ENCODE measurements at regions not wholly inside any gene's neighbourhood (a gene's known extent, or its start where the extent isn't known, plus 50 kb on each side); places are given as distances from the start of the nearest gene placed in this dataset.
"Not testable (repeated sequence)": the region's sequence is repeated elsewhere in the genome, so short reads cannot be mapped to it uniquely, and the experiment has no call there.

- DNase-seq = no peak
Observed at GRCh38 chr3:8366219-8366810, 135.3 kb upstream of the LMCD1 start.

- DNase-seq = no peak
Observed at GRCh38 chr3:8368598-8368997, 133.0 kb upstream of the LMCD1 start.

- no peak for DNase-seq
Observed at GRCh38 chr3:8369638-8370037, 132.0 kb upstream of the LMCD1 start.

DNA sequence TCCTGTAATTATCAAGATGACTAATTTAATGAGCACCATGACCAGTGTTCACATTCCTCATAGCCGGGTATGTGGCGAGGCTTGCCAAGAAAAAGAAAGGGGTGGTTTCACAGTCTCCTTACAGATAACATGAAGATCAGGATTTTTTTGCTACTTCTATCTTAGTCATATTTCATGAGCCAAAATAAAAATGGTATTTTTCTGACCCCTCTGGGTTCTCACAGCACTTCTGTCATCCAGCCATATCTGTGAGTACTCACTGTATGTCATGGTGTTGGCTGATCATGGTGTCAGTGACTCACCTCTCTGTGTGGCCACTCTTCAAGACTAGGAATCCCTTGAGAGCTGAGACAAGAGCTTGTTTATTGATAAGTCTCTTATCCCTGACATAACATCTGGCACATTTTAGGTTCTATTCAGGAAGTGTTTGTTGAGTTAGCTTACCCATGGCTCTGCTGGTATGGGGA lies 130.5 kb upstream of the LMCD1 start:
- no peak for DNase-seq

DNA sequence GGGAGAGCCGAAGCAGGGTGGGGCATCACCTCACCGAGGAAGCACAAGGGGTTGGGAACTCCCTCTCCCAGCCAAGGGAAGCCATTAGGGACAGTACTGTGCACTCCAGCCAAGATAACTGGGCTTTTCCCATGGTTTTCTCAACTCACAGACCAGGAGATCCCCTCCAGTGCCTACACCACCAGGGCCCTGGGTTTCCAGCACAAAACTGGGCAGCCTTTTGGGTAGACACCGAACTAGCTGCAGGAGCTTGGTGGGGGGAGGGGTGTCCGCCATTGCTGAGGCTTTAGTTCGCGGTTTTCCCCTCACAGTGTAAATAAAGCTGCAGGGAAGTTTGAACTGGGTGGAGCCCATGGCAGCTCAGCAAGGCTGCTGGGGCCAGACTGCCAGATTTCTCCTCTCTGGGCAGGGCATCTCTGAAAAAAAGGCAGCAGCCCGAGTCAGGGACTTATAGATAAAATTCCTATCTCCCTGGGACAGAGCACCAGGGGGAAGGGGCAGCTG lies 129.6 kb upstream of the LMCD1 start:
- DNase-seq = no peak

- DNase-seq = no peak
Observed at GRCh38 chr3:8380904-8381704, 120.5 kb upstream of the LMCD1 start.

- no peak for DNase-seq
Observed at GRCh38 chr3:8385848-8386620, 115.6 kb upstream of the LMCD1 start.

GRCh38 chr3:8387571-8387970 lies 114.1 kb upstream of the LMCD1 start:
- no peak for DNase-seq

DNA sequence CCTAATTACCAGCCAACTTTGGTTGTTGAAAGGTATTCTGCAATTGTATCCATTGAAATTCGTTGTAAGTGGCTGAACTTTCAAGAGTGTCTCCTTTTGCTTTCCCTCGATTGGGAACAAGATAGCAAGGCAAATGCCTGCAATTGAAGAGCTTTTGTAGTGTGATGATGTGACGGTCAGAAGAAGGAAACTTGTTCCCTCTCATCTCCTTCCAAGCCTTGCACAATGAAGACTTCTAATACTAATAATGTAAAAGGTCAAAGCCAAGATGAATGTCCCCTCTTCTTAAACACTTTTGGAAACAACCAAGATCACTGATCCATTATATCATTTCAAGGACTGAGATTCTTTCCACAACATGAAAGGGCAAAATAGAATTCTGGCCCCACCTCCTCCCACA lies 101.9 kb upstream of the LMCD1 start:
- no peak for DNase-seq

- DNase-seq = no peak
Observed at GRCh38 chr3:8400911-8401310, 100.7 kb upstream of the LMCD1 start.

DNA sequence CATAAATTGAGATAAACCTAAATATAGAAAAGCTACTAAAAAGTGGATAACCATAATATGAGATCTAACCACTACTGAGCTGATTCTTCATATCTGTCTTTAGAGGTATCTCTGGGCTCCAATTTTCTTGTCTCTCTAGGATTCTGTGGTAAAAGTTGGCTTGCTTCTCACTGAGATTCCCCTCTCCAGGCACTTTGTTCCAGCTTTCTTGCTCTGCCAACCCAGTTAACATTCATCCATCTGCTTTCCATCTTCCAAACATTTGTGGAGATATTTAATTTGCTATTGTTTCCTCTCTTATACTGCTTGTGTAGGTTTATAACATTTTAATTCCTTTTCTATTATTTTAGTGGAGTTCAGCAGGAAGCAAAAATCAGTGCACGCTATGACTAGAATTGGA lies 97.6 kb upstream of the LMCD1 start:
- DNase-seq = no peak

GRCh38 chr3:8405144-8405543 lies 96.5 kb upstream of the LMCD1 start:
- no peak for DNase-seq

DNA sequence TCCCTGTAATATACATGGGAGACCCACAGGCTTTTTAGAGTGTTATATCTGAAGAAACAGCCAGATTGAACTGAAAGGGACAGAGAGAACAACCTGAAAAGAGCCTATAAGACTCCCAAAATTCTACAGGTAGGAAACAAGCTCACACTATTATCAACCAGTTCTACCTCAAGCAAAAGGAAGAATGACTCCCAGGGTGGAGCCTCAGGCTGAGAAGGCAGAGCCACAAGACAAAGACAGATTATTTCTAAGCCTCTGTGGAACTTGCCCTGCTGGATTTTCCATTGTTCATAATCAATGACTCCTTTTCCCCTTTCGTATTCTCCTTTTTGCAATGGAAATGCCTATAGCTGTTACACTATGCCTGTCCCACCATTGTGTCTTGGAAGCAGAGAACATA lies 95.1 kb upstream of the LMCD1 start:
- DNase-seq = no peak

- no peak for DNase-seq
Observed at GRCh38 chr3:8413337-8413926, 88.2 kb upstream of the LMCD1 start.

DNA sequence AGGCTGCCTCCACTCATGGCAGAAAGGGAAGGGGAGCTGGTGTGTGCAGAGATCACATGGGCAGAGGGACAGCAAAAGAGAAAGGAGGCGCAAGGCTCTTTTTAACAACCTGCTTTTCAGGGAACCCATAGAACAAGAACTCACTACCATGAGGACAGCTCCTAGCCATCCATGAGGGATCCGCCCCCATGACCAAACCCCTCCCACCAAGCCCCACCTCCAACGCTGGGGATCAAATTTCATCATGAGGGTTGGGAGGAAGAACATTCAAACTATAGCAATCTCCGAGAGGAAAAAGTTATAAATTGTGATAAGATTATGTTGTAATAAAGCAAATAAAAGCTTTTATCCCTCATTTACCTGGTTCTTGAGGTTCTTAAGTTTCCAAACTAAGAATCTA lies 84.7 kb upstream of the LMCD1 start:
- DNase-seq = no peak

DNA sequence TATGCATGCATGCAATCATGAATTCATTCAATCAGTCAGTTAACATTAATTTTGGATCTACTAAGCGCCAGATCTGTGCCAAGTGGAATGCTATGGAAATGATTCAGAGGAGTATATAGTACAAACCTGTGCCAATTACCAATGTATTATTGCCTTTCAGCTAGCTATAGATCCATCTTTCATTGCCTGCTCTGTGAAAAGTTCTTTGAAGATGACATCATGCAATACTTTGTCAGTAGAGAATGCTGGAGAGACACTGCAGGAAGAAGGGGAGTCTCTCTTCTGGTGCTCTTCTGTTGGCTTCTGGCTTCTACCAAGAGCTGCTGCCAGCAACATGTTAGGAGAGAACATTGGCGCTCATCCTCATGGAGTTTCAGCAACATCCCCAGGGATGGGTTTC lies 81.0 kb upstream of the LMCD1 start:
- DNase-seq = no peak

DNA sequence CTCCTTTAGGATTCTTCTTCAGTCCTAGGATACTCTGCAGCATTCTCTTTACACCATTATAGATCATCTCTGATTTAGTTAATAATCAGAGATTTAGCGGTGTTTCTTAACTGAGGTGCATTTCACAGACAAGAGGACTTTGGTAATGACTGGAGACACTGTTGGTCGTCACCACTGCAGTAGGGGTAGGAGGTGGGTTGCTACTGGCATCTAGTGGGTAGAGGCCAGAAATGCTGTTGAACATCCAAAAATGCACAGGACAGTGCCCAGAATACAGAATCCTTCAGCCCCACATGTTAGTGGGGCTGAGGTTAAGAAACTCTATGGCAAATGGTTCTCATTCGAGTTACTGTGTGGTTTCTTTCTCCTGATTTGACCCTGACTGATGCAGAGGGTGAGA lies 80.4 kb upstream of the LMCD1 start:
- DNase-seq = no peak

GRCh38 chr3:8421711-8422110 lies 79.9 kb upstream of the LMCD1 start:
- DNase-seq = no peak

DNA sequence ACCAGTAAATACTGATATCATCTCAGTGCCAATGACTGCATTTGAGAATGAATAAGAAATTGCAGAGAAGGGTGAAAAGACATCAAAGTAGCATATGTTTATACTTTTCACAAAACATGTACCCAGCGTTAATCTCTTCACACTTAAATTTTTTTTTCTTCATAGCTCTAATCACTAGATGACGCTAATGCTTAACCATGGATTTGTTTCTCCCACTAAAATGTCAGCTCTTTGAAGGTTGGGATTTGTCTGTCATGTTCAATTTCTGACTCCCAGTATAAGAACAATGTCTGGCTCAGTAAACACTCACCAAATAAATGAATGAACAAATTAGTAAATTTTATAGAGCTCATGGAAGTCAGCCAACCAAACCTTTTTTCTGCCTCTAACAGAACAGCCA lies 78.3 kb upstream of the LMCD1 start:
- DNase-seq = no peak

- DNase-seq = no peak
Observed at GRCh38 chr3:8424281-8424680, 77.3 kb upstream of the LMCD1 start.

DNA sequence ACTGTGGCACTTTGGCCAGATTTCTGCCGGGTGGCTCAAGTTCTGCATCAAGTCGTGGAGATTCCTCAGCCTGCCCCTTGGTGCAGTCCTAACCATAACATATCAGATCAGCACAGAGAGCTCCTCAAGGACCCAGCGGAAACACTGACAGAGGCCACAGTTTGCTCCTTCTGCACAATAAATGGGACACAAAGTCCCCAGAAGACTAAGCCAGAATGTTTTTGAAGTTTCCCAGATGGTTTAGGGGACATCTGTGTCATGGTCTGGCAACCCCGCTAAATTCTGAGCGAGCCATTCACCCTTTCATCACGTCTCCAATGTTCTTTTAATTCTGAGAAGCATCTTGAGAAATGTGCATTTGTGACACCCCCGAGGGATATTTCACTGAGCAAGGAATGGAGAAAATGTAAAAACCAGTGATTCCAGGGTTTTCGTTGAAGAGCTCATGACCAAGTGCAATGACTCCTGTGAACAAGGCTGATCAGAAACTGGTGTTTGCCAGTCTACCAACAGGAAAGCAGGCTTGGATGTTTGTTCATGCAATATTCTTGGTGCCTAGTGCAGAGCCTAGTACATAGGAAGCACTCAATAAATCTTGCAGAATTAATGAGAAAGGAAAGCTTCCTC lies 64.8 kb upstream of the LMCD1 start:
- no peak for DNase-seq

DNA sequence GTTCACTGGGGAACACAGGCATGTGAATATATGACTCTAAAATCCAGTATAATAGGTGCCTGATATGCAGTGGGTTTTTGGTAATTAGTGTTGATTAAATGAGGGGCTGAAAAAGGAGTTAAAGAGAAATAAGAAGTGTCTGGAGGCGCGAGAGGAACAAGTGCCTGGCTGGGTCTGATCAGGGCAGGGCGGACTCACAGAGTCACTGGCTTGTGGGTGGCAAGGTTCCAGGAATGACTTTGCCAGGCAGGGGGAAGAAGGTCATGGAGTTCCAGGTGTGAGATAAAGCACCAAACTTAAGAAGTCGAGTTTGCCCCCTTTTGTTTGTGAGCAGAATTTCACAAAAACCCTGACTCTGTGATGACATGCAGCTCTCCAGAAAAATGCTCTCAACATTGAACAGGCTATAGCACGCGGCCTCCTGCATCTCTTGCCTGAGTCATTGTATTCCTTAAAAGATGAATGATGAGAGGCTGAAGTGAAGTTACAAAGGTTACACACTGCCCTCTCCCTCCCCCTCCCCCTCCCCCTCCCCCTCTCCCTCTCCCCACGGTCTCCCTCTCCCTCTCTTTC lies 63.0 kb upstream of the LMCD1 start:
- DNase-seq = no peak

GRCh38 chr3:8440142-8440541 lies 61.5 kb upstream of the LMCD1 start:
- not testable (repeated sequence) for DNase-seq

All from KG1 (cell line).